Activated CD8-positive, alpha-beta T cell treated with anti-CD3 and anti-CD28 coated beads for 36 hours (primary cell): ENCODE measurements at regions not wholly inside any gene's neighbourhood (a gene's known extent, or its start where the extent isn't known, plus 50 kb on each side); places are given as distances from the start of the nearest gene placed in this dataset.

Experiments
- ATAC-seq: fragments of 200-7000 bp; cut with Tn5 transposase; one replicate; pipeline ENCODE4 v1.10.0; 2021; ENCODE audit warnings: mild to moderate bottlenecking, moderate library complexity
- CTCF ChIA-PET: fragments of 350-600 bp; sonication (Branson Sonifier 250); formaldehyde crosslinking; loops from one replicate; lab custom pipeline; 2021; ENCODE audit warnings: antibody characterized with exemption; lab: Charles Lee
- POLR2A ChIA-PET: fragments of 350-600 bp; sonication (Branson Sonifier 250); formaldehyde crosslinking; loops from one replicate; lab custom pipeline; 2021; ENCODE audit warnings: antibody characterized with exemption; lab: Charles Lee
- DNase-seq: peaks from one replicate; pipeline ENCODE4 v3.0.0-alpha.2; 2020
- H3K27ac Mint-ChIP-seq: one replicate; pipeline ENCODE4 v1.8.0; 2021; ENCODE audit warnings: mild to moderate bottlenecking, mixed read lengths
- H3K27me3 Mint-ChIP-seq: one replicate; pipeline ENCODE4 v1.8.0; 2021; ENCODE audit warnings: mixed read lengths
- H3K36me3 Mint-ChIP-seq: one replicate; pipeline ENCODE4 v1.8.0; 2021; ENCODE audit warnings: low read depth, mixed read lengths
- H3K4me1 Mint-ChIP-seq: one replicate; pipeline ENCODE4 v1.8.0; 2021; ENCODE audit warnings: low read depth, mixed read lengths
- H3K4me3 Mint-ChIP-seq: one replicate; pipeline ENCODE4 v1.8.0; 2021; ENCODE audit warnings: mild to moderate bottlenecking, moderate library complexity, mixed read lengths
- H3K9me3 Mint-ChIP-seq: one replicate; pipeline ENCODE4 v1.8.0; 2021; ENCODE audit warnings: mixed read lengths
- CTCF ChIP-seq: fragments of 200-600 bp; IDR thresholded peaks from one replicate; pipeline ENCODE4 v1.8.0; 2022; ENCODE audit warnings: antibody characterized with exemption, mild to moderate bottlenecking
- intact Hi-C: fragments of 100-400 bp; cut with micrococcal nuclease; formaldehyde crosslinking; loops from one replicate; pipeline ENCODE4 v1.10.0; 2022

DNA sequence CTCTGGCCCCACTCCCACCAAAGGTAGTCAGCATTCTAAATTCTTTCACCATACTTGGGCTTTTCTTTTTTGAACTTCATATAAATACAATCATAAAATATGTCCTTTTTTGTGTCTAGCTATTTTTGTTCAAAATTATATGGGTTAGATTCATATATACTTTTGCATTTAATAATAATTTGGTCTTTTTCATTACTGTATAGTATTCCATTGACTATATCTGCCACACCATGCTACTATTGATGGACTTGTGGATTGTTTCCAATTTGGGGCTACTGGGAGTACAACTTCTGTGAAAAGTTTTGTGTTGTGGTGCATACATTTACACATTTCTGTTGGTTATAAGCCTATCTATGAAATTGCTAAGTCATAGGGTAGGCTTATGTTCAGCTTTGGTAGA is 85.7 kb downstream of the GLUL start:
- DNase-seq (no peak), ATAC-seq (no peak)
- H3K9me3 Mint-ChIP-seq: no peaks in the 10 kb centered on the region
- no peak overlapping the region for H3K27ac Mint-ChIP-seq
- peaks cover 15% of the 10 kb centered on the region for H3K4me1 Mint-ChIP-seq
- no peaks in the 10 kb centered on the region for H3K36me3 Mint-ChIP-seq
- ChIA-PET POLR2A (no interaction called here), CTCF (interaction anchor here (1.5 to 1.7 kb wide), 2 partner anchors 9 to 90 kb away, joined by 3 to 7 read pairs; no protein-coding TSS in a partner anchor)
- TF ChIP-seq CTCF: no peak
- H3K27me3 Mint-ChIP-seq: no peaks in the 10 kb centered on the region
- intact Hi-C loops: no loop called here
- no peak overlapping the region for H3K4me3 Mint-ChIP-seq

- CTCF ChIA-PET: interaction anchor here (1.0 to 1.7 kb wide), 4 partner anchors 10 to 478 kb away, joined by 3 to 7 read pairs (median 4); no protein-coding TSS in a partner anchor
- no peak for DNase-seq
- H3K27ac Mint-ChIP-seq: no peak overlapping the region
- no peak for TF ChIP-seq CTCF
- H3K4me1 Mint-ChIP-seq: peaks cover 24% of the 10 kb centered on the region
- H3K4me3 Mint-ChIP-seq: no peak overlapping the region
- intact Hi-C loops: no loop called here
- no peaks in the 10 kb centered on the region for H3K36me3 Mint-ChIP-seq
- H3K27me3 Mint-ChIP-seq: no peaks in the 10 kb centered on the region
- no peaks in the 10 kb centered on the region for H3K9me3 Mint-ChIP-seq
- POLR2A ChIA-PET: no interaction called here
- no peak for ATAC-seq
These were observed 87.0 kb downstream of the GLUL start for GRCh38 chr1:182304627-182305026.

DNA sequence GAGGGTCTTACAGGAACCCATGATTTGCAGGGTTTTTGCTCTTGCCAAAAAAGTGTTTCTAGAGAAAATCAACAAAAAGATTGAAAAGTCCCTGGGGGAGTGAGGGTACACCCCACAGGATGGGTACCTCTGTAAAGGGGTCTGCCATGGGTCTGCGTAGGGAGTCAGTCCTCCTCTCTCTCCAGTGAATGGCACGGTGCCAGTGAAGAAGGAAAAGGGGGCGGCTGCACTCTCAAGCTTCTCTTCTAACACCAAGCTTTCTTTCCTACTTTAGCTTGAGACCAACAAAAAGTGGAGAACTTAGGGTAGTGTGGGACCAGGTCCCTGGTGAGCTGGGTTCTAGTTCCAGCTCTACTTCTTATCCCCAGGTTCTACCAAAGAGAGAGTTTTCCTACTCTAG is 87.4 kb downstream of the GLUL start:
- Mint-ChIP-seq H3K27ac (no peak overlapping the region), H3K4me3 (no peak overlapping the region), H3K4me1 (peaks cover 26% of the 10 kb centered on the region), H3K9me3 (no peaks in the 10 kb centered on the region), H3K36me3 (no peaks in the 10 kb centered on the region), H3K27me3 (no peaks in the 10 kb centered on the region)
- intact Hi-C loops: no loop called here
- POLR2A ChIA-PET: no interaction called here
- TF ChIP-seq CTCF: no peak
- CTCF ChIA-PET: interaction anchor here (1.0 to 1.7 kb wide), 3 partner anchors 92 to 478 kb away, joined by 3 to 7 read pairs (median 4); no protein-coding TSS in a partner anchor
- no peak for ATAC-seq
- no peak for DNase-seq

DNA sequence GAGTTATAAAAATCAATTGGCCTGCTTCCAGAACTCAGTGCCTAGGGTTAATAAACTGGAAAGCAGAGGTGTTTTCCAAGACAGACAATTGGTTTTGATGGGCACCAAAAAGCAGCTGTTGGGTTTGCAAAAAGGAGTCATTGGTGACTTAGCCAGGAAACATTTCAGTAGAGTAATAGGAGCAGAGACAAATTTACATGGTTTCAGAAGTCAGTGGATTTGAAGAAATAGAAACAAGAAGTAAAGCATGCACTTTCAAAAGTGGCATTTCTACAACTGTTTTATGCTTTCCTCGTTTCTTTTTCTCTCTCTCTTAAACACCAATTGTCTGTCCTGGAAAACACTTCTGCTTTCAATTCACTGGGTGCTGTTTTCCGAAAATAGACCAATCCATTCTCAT is 87.8 kb downstream of the GLUL start:
- POLR2A ChIA-PET: no interaction called here
- Mint-ChIP-seq H3K4me1 (peaks cover 26% of the 10 kb centered on the region), H3K4me3 (no peak overlapping the region), H3K36me3 (no peaks in the 10 kb centered on the region), H3K27ac (no peak overlapping the region), H3K27me3 (no peaks in the 10 kb centered on the region), H3K9me3 (no peaks in the 10 kb centered on the region)
- no peak for DNase-seq
- no peak for TF ChIP-seq CTCF
- ATAC-seq: no peak
- intact Hi-C loops: no loop called here
- CTCF ChIA-PET: interaction anchor here (0.8 to 3.6 kb wide), 3 partner anchors 93 to 479 kb away, joined by 3 to 10 read pairs (median 4); no protein-coding TSS in a partner anchor

DNA sequence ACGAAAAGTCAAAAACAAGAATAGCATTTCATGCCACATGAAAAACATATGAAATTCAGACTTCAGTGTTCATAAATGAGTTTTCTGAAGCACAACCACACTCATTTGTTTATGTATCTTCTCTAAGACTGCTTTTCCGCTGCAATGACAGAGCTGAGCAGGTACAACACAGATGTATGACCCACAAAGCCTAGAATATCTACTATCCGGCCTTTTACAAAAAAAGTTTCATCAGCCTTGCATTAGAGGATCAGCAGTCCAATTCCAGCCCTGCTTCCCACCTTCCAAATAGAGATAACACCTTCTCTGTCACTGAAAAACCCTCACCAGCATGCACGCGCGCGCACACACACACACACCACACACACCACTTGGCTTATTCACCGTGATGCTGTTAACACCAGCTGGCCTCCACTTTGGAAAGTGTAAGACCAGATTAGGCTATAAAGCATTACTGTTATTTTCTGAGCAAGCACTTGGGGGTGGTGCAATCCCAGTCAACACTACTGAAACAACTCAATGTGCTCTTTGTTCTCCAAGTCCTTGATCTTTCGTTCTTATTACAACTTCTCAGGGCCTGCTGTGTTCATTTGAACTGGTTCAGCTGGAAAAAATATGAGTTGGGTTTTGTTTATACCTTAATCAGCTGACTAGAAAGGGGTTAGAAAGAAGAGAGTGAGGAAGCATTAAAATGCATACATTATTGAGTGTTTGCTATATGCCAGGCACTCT is 90.0 kb downstream of the GLUL start:
- intact Hi-C loops: no loop called here
- Mint-ChIP-seq H3K4me3 (no peak overlapping the region), H3K36me3 (no peaks in the 10 kb centered on the region), H3K27ac (peak overlapping the region; percentile 77), H3K9me3 (no peaks in the 10 kb centered on the region), H3K27me3 (no peaks in the 10 kb centered on the region), H3K4me1 (peaks cover 26% of the 10 kb centered on the region)
- ATAC-seq: peak; percentile 47
- ChIA-PET CTCF (interaction anchor here (0.8 to 3.6 kb wide), 2 partner anchors 95 to 159 kb away, joined by 6 to 10 read pairs; no protein-coding TSS in a partner anchor), POLR2A (interaction anchor here (0.6 kb wide), 1 partner anchor 53 kb away, joined by 3 read pairs; no protein-coding TSS in a partner anchor)
- TF ChIP-seq CTCF: no peak
- DNase-seq: peak; percentile 52
